HG03520 (cell line): ENCODE measurements at regions not wholly inside any gene's neighbourhood (a gene's known extent, or its start where the extent isn't known, plus 50 kb on each side); places are given as distances from the start of the nearest gene placed in this dataset.
"Not testable (repeated sequence)": the region's sequence is repeated elsewhere in the genome, so short reads cannot be mapped to it uniquely, and the experiment has no call there.

Source experiments
- ATAC-seq: cut with Tn5 transposase; IDR thresholded peaks from one replicate; pipeline ENCODE4 v1.9.1; 2021; ENCODE audit warnings: mild to moderate bottlenecking, moderate library complexity; ENCODE audit not compliant: unreplicated experiment

GRCh38 chr11:22567759-22568158 is 57.9 kb downstream of the FANCF start:
- ATAC-seq, result no peak

DNA sequence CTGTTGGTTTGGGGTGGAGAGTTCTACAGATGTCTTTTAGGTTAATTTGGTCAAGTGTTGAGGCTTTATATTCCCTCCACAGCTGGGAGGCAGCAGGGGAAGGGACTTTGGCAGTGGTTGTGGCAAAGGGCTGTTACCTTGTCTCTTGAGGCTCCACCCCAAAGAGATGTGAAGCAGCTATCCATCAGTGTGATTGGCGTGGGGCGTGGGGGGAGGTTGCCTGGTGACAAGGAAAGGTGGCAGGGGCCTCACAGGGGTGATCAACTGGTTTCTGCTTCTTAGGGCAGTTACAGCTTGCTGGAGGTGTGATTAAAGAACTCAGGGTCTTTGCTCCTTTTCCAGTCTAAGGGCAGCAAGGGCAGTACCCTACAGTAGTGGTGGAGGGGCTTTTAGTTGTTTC is 59.3 kb downstream of the FANCF start:
- no peak for ATAC-seq

DNA sequence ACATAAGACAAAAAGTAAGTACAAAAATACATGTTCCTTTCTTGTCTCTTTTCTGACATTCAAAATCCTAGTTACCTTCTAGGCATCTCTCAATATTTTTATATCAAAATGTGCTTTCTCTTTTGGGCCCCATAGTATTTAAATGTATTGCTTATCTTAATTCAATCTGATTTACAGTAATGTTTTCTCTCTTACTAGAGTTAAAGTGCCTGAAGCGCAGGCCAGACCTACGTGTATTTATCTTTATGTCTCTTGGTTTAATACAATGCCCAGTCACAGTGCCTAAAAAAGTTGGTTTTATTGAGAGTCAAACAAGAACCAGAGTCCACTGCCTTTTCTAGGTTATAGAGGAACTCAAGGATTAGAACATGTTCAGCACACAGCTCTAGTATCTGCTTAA is 64.3 kb downstream of the FANCF start:
- ATAC-seq, result no peak

DNA sequence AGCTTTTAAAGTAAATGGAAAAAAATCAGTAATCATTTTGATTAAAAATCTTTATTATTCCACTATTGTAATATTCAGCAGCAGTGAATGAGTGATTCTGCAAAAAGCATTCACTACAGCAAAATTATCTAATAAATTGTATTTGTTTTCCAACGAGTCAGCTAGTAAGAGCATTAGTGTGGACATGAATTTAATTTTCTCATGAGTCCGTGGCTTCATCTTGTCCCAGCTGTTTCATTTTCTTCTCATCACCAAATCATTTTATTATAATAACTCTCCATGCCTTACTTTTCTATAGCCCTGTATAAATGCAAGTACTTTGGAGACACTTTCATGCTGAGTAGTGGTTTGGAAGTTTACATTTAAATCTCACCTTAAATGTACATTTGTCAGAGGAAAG is 66.2 kb downstream of the FANCF start:
- ATAC-seq, result no peak

DNA sequence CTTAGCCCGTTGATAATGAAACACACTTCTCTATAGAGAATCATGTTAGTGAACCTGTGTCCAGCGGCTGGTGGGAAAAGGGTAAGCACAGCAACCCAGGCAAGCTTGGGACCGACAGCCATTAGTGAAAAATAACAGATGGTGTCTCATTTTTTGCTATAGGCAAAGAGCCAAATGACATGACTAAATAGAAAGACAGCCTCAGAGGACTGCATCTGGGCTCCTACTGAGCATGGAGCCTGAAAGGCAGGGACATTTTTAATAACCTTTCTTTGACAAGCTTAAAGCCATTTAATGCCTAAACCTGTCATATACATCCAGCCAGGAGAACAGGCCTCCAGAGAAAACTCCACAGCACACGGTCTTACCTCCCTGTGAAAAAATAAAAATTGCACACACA is 67.0 kb downstream of the FANCF start:
- ATAC-seq, result no peak

- no peak for ATAC-seq
Observed at GRCh38 chr11:22556381-22556780, 69.2 kb downstream of the FANCF start.

GRCh38 chr11:22555881-22556280 is 69.7 kb downstream of the FANCF start:
- ATAC-seq, result no peak

DNA sequence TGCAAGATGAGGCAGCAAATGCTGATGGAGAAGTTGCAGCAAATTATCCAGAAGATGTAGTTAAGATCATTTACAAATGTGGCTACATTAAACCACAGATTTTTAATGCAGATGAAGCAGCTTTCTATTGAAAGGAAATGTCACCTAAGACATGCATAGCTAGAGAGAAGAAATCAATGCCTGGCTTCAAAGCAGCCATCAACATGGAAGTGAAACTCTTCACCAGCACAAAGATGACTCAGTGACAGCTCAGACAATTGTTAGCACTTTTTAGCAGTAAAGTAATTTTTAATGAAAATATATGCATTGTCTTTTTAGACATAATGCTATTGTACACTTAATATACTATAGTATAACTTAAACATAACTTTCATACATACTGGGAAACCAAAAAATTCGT is 71.4 kb downstream of the FANCF start:
- peak; percentile 93 for ATAC-seq

GRCh38 chr11:22552885-22553284 is 72.7 kb downstream of the FANCF start:
- no peak for ATAC-seq

DNA sequence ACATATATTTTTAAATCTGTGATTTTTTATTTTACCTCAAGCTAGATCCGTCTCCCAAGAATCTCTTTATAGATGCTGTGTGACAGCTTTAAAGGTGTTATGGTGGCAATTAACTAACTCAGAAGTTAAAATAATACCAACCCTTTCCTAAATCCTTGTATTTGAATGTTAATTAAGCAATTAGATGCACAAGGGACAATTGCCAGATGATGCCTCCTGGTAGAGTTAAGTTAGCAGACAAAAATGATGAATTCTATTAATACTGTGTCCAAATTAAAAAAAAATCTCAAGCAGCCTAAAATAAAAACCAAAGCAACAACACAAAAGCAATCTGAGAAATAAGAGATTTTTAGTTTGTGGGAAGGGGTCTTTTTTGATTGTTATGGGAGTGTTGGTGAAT is 78.9 kb downstream of the FANCF start:
- ATAC-seq, result no peak

GRCh38 chr11:22543261-22543660 is 82.4 kb downstream of the FANCF start:
- no peak for ATAC-seq

GRCh38 chr11:22539821-22540256 is 85.8 kb downstream of the FANCF start:
- ATAC-seq, result no peak

GRCh38 chr11:22536071-22536470 is 89.6 kb downstream of the FANCF start:
- ATAC-seq, result no peak

DNA sequence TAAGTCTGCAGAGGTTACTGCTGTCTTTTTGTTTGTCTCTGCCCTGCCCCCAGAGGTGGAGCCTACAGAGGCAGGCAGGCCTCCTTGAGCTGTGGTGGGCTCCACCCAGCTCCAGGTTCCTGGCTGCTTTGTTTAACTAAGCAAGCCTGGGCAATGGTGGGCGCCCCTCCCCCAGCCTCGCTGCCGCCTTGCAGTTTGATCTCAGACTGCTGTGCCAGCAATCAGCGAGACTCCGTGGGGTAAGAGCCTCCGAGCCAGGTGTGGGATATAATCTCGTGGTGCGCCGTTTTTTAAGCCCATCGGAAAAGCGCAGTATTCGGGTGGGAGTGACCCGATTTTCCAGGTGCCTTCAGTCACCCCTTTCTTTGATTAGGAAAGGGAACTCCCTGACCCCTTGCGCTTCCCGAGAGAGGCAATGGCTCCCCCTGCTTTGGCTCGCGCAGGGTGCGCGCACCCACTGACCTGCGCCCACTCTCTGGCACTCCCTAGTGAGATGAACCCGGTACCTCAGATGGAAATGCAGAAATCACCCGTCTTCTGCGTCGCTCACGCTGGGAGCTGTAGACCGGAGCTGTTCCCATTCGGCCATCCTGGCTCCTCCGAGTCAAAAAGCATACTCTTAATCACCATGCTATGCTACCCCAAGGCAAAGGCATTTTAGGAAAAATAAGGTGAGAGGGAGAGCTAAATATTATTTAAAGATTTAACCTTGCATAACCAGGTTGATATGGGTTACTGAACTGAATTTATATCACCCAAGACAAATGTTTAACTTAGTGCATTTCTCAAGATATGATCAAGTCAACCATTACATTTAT is 96.8 kb downstream of the FANCF start:
- ATAC-seq, result not testable (repeated sequence)

GRCh38 chr11:22522225-22522624 is 103.4 kb downstream of the FANCF start:
- ATAC-seq, result no peak

DNA sequence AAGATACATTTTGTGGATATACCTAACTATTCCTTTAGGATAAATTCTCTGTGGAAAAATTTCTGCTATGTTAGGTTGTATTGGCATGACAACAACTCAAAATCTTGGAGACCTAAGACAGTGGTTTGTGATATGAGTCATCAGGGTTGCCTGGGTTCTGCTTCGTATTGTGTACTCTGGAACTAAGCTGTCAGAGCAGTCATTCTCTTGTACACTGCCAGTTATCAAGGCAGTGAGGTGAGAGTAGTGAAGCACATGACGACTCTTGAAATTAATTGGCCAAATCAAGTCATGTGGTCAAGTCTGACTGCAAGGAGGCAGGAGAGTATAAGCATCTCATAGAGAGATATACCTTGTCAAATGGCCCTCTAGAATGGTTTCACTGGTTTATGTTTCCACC is 104.4 kb downstream of the FANCF start:
- ATAC-seq, result peak; percentile 91

DNA sequence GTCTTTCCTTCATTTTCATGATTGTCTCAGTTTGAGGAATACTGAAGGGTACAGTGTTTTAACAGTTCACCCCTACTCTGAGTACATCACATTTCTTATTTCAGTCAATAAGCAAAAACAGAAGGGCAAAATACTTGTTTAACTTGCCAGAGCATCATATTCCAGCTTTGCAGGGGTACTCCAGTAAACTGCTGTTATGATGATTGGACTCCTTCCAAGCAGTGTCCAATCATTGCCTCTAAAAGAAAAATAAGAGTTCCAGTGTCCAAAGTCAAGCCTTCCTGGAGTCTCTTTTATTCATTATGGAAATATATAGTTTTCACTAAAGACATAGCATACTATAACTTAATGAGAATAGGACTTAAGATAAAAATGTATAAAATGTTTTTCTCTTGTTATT is 105.1 kb downstream of the FANCF start:
- no peak for ATAC-seq

- not testable (repeated sequence) for ATAC-seq
Observed at GRCh38 chr11:22518344-22518743, 107.3 kb downstream of the FANCF start.

- ATAC-seq, result no peak
Observed at GRCh38 chr11:22516111-22516510, 109.5 kb downstream of the FANCF start.

GRCh38 chr11:22512457-22512856 is 113.2 kb downstream of the FANCF start:
- no peak for ATAC-seq

DNA sequence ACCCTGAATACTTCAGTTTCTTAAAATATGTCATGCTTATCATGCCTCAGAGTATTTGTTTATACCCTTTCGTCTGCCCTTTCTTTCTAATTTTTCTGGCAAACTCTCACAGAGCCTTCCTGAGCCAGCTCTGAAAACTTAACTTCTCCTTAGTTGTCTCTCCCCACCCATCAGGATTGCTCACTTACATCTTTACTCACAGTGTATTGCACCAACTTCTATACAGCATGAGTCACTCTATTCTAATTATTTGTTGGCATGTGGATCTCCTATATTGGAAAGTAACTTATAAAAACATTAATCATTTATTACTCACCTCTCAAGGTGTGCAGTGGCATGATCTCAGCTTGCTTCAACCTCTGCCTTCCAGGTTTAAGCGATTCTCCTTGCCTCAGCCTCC is 114.9 kb downstream of the FANCF start:
- no peak for ATAC-seq

GRCh38 chr11:22510010-22510409 is 115.6 kb downstream of the FANCF start:
- ATAC-seq, result no peak

GRCh38 chr11:22508665-22509064 is 117.0 kb downstream of the FANCF start:
- no peak for ATAC-seq
